HG03175 (cell line): ENCODE measurements at regions not wholly inside any gene's neighbourhood (a gene's known extent, or its start where the extent isn't known, plus 50 kb on each side); places are given as distances from the start of the nearest gene placed in this dataset.

Experiments used
- ATAC-seq: cut with Tn5 transposase; IDR thresholded peaks from one replicate; pipeline ENCODE4 v1.9.1; 2021; ENCODE audit warnings: mild to moderate bottlenecking, moderate library complexity; ENCODE audit not compliant: unreplicated experiment

- no peak for ATAC-seq
Observed at GRCh38 chr16:8203101-8203500, 387.2 kb downstream of the TMEM114 start.

- no peak for ATAC-seq
Observed at GRCh38 chr16:8200839-8201238, 389.5 kb downstream of the TMEM114 start.

- no peak for ATAC-seq
Observed at GRCh38 chr16:8199390-8199789, 390.9 kb downstream of the TMEM114 start.

- ATAC-seq = no peak
Observed at GRCh38 chr16:8194794-8195193, 395.5 kb downstream of the TMEM114 start.

- no peak for ATAC-seq
Observed at GRCh38 chr16:8188841-8189240, 401.5 kb downstream of the TMEM114 start.

GRCh38 chr16:8187782-8188372 is 402.4 kb downstream of the TMEM114 start:
- no peak for ATAC-seq

- ATAC-seq = no peak
Observed at GRCh38 chr16:8184854-8185253, 405.5 kb downstream of the TMEM114 start.

- no peak for ATAC-seq
Observed at GRCh38 chr16:8183176-8184099, 406.9 kb downstream of the TMEM114 start.

GRCh38 chr16:8182761-8183160 is 407.6 kb downstream of the TMEM114 start:
- ATAC-seq = no peak

- no peak for ATAC-seq
Observed at GRCh38 chr16:8179615-8180014, 410.7 kb downstream of the TMEM114 start.

- no peak for ATAC-seq
Observed at GRCh38 chr16:8178271-8178670, 412.0 kb downstream of the TMEM114 start.

- ATAC-seq = no peak
Observed at GRCh38 chr16:8175411-8175810, 414.9 kb downstream of the TMEM114 start.

GRCh38 chr16:8173111-8173644 is 417.1 kb downstream of the TMEM114 start:
- no peak for ATAC-seq

GRCh38 chr16:8172551-8172950 is 417.8 kb downstream of the TMEM114 start:
- ATAC-seq = no peak

- no peak for ATAC-seq
Observed at GRCh38 chr16:8168016-8168415, 422.3 kb downstream of the TMEM114 start.

GRCh38 chr16:8167436-8167835 is 422.9 kb downstream of the TMEM114 start:
- ATAC-seq = no peak

GRCh38 chr16:8158051-8158450 is 432.3 kb downstream of the TMEM114 start:
- ATAC-seq = no peak

GRCh38 chr16:8155275-8155674 is 435.0 kb downstream of the TMEM114 start:
- no peak for ATAC-seq

GRCh38 chr16:8146256-8147012 is 443.9 kb downstream of the TMEM114 start:
- no peak for ATAC-seq

GRCh38 chr16:8138666-8139065 is 451.6 kb downstream of the TMEM114 start:
- ATAC-seq = no peak

- no peak for ATAC-seq
Observed at GRCh38 chr16:8137606-8138005, 452.7 kb downstream of the TMEM114 start.
